IMR-90 (cell line): ENCODE measurements at regions not wholly inside any gene's neighbourhood (a gene's known extent, or its start where the extent isn't known, plus 50 kb on each side); places are given as distances from the start of the nearest gene placed in this dataset.

Experiments used
- CEBPB ChIP-seq: IDR thresholded peaks from 2 replicates; pipeline ENCODE4 v1.6.1; 2012; ENCODE audit warnings: low read depth, low read length, improper control_type of control experiment
- MAFK ChIP-seq: IDR thresholded peaks from 2 replicates; pipeline ENCODE4 v1.6.1; 2012; ENCODE audit warnings: low read depth, low read length, improper control_type of control experiment
- NFE2L2 ChIP-seq: fragments of 150-350 bp; IDR thresholded peaks from 2 replicates; pipeline ENCODE4 v1.6.1; 2016; ENCODE audit warnings: low read depth, mild to moderate bottlenecking, low read length
- POLR2A ChIP-seq: IDR thresholded peaks from 2 replicates; pipeline ENCODE4 v1.6.1; 2012; ENCODE audit warnings: mild to moderate bottlenecking, low read depth, low read length
- RAD21 ChIP-seq: IDR thresholded peaks from 2 replicates; pipeline ENCODE4 v1.6.1; 2012; ENCODE audit warnings: low read length, improper control_type of control experiment
- SMC3 ChIP-seq: fragments of 150-350 bp; IDR thresholded peaks from 2 replicates; pipeline ENCODE4 v1.6.1; 2016; ENCODE audit warnings: low read depth, mild to moderate bottlenecking, antibody characterized with exemption, low read length, moderate library complexity
- TF ChIP-seq, protein P1 (sequence below): conservative IDR thresholded peaks from 2 replicates; pipeline ENCODE4 v1.5.1; 2012; ENCODE audit warnings: mild to moderate bottlenecking, low read depth, low read length, improper control_type of control experiment
- TF ChIP-seq, protein P2 (sequence below): fragments of 150-350 bp; IDR thresholded peaks from 2 replicates; pipeline ENCODE4 v1.6.1; 2017; ENCODE audit warnings: mild to moderate bottlenecking, antibody characterized with exemption, low read length, low read depth

DNA sequence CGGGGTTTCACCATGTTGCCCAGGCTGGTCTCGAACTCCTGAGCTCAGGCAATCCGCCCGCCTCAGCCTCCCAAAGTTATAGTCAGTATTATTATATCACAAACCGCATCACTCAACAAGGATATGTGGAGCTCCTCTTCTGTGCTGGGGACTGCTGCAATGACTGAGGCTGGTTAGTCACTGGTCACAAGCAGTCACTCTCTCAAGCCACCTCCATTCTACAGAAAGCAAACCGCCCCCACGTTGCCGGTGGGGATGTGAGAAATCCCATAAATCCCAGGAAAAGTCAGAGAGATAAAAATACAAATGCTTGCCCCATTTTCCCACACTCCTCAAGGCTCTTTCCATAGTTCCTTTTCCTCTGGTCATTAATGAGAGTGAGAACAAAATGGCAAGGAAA lies 155.7 kb downstream of the ADSS2 start:
- TF ChIP-seq RAD21 (no peak), POLR2A (no peak), SMC3 (no peak), MAFK (no peak), CEBPB (no peak), NFE2L2 (no peak)
- TF ChIP-seq, protein P1, sequence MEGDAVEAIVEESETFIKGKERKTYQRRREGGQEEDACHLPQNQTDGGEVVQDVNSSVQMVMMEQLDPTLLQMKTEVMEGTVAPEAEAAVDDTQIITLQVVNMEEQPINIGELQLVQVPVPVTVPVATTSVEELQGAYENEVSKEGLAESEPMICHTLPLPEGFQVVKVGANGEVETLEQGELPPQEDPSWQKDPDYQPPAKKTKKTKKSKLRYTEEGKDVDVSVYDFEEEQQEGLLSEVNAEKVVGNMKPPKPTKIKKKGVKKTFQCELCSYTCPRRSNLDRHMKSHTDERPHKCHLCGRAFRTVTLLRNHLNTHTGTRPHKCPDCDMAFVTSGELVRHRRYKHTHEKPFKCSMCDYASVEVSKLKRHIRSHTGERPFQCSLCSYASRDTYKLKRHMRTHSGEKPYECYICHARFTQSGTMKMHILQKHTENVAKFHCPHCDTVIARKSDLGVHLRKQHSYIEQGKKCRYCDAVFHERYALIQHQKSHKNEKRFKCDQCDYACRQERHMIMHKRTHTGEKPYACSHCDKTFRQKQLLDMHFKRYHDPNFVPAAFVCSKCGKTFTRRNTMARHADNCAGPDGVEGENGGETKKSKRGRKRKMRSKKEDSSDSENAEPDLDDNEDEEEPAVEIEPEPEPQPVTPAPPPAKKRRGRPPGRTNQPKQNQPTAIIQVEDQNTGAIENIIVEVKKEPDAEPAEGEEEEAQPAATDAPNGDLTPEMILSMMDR = no peak
- TF ChIP-seq, protein P2, sequence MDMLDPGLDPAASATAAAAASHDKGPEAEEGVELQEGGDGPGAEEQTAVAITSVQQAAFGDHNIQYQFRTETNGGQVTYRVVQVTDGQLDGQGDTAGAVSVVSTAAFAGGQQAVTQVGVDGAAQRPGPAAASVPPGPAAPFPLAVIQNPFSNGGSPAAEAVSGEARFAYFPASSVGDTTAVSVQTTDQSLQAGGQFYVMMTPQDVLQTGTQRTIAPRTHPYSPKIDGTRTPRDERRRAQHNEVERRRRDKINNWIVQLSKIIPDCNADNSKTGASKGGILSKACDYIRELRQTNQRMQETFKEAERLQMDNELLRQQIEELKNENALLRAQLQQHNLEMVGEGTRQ = no peak
